Psoas muscle (tissue), 7 donors: ENCODE measurements at regions not wholly inside any gene's neighbourhood (a gene's known extent, or its start where the extent isn't known, plus 50 kb on each side); places are given as distances from the start of the nearest gene placed in this dataset.
"Not testable (repeated sequence)": the region's sequence is repeated elsewhere in the genome, so short reads cannot be mapped to it uniquely, and the experiment has no call there.

ENCODE experiments used
- ATAC-seq, 4 donors: fragments of 200-7000 bp; cut with Tn5 transposase; one replicate each; pipeline ENCODE4 v1.9.1; 2020; ENCODE audit warnings: moderate library complexity in 3 of 4, mild to moderate bottlenecking in 2 of 4
- DNase-seq, 2 donors: peaks; one replicate each; pipeline ENCODE4 v3.0.0-alpha.2; 2020
- H3K27ac ChIP-seq: fragments of 200-600 bp; one replicate; pipeline ENCODE4 v1.8.0; 2022
- H3K27me3 ChIP-seq, 3 donors: fragments of 200-600 bp in 1 of 3; one replicate each; pipeline versions ENCODE4 v1.6.1 to v1.8.0; 2013 to 2022; ENCODE audit warnings: low read length in 2 of 3, mild to moderate bottlenecking in 2 of 3, moderate library complexity in 1 of 3; ENCODE audit not compliant: insufficient read depth in 3 of 3
- H3K36me3 ChIP-seq, 2 donors: fragments of 200-600 bp in 1 of 2; one replicate each; pipeline versions ENCODE4 v1.6.1 to v1.8.0; 2013 to 2022; ENCODE audit warnings: low read depth in 1 of 2, mild to moderate bottlenecking in 1 of 2, moderate library complexity in 1 of 2; ENCODE audit not compliant: insufficient read depth in 1 of 2
- H3K4me1 ChIP-seq: fragments of 200-600 bp; one replicate; pipeline ENCODE4 v1.8.0; 2022
- H3K4me3 ChIP-seq: fragments of 200-600 bp; one replicate; pipeline ENCODE4 v1.8.0; 2022; ENCODE audit warnings: mild to moderate bottlenecking
- H3K9me3 ChIP-seq: fragments of 200-600 bp; one replicate; pipeline ENCODE4 v1.8.0; 2022
- WGBS, 3 donors: extraction: QIAGEN DNeasy Blood & Tissue Kit; methylation state at CpG; one replicate each; pipeline versions ENCODE4 v1.1.6 to v1.1.7; 2013; 5-methylcytosine and 5-hydroxymethylcytosine counted together
- intact Hi-C, 2 donors: fragments of 100-400 bp; cut with DNase I; formaldehyde crosslinking; loops; one replicate each; pipeline versions ENCODE4 v1.11.0 to v1.14.2; 2022
- TF ChIP-seq, protein P1 (sequence below): fragments of 200-600 bp; IDR thresholded peaks from one replicate; pipeline ENCODE4 v1.8.0; 2022; ENCODE audit warnings: antibody characterized with exemption
- donor health status: healthy with polysubstance abuse.
- donor health status: DM: no; HTN: no; CAD: no; lungs with moderate emphysema.
- donor health status: Bipolar disorder and iron deficiency.
- donor health status: healthy.
- donor health status: DM: yes; HTN: yes; CAD: no.
- donor health status: DM: no; HTN: no; CAD: no.
- donor health status: DM: yes; HTN: yes; CAD: no.

DNA sequence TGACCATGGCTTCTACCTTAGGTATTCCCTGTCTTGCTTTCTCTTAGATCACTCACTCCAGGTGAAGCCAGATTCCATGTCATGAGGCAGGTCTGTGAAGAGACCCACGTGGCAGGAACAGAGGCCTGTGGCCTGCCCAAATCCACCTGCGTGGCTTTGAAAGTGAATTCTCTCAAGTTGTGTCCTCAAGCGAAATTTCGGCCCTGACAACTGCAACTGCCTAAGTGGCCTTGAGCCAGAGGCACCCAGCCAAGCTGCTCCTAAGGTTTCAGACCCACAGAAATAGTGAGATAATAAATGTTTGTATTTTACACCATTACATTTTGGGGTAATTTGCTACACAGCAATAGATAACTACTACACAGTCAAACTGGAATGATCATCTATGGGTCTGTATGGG lies 497.9 kb downstream of the XYLT1 start:
- intact Hi-C loops: no loop called here
- DNase-seq (no peak), ATAC-seq (no peak)
- TF ChIP-seq, protein P1, sequence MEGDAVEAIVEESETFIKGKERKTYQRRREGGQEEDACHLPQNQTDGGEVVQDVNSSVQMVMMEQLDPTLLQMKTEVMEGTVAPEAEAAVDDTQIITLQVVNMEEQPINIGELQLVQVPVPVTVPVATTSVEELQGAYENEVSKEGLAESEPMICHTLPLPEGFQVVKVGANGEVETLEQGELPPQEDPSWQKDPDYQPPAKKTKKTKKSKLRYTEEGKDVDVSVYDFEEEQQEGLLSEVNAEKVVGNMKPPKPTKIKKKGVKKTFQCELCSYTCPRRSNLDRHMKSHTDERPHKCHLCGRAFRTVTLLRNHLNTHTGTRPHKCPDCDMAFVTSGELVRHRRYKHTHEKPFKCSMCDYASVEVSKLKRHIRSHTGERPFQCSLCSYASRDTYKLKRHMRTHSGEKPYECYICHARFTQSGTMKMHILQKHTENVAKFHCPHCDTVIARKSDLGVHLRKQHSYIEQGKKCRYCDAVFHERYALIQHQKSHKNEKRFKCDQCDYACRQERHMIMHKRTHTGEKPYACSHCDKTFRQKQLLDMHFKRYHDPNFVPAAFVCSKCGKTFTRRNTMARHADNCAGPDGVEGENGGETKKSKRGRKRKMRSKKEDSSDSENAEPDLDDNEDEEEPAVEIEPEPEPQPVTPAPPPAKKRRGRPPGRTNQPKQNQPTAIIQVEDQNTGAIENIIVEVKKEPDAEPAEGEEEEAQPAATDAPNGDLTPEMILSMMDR: no peak
- H3K27ac ChIP-seq: no peak overlapping the region
- no peaks in the 10 kb centered on the region for H3K4me1 ChIP-seq
- H3K36me3 ChIP-seq: no peaks in the 10 kb centered on the region
- no peak overlapping the region for H3K4me3 ChIP-seq
- 42 to 60% (median 47%) methylated on average over 4 of the region's 4 CpGs for WGBS, 3 donors
- peaks cover 0 to 2% (median 0%) of the 10 kb centered on the region in 3 donors for H3K27me3 ChIP-seq
- no peaks in the 10 kb centered on the region for H3K9me3 ChIP-seq

DNA sequence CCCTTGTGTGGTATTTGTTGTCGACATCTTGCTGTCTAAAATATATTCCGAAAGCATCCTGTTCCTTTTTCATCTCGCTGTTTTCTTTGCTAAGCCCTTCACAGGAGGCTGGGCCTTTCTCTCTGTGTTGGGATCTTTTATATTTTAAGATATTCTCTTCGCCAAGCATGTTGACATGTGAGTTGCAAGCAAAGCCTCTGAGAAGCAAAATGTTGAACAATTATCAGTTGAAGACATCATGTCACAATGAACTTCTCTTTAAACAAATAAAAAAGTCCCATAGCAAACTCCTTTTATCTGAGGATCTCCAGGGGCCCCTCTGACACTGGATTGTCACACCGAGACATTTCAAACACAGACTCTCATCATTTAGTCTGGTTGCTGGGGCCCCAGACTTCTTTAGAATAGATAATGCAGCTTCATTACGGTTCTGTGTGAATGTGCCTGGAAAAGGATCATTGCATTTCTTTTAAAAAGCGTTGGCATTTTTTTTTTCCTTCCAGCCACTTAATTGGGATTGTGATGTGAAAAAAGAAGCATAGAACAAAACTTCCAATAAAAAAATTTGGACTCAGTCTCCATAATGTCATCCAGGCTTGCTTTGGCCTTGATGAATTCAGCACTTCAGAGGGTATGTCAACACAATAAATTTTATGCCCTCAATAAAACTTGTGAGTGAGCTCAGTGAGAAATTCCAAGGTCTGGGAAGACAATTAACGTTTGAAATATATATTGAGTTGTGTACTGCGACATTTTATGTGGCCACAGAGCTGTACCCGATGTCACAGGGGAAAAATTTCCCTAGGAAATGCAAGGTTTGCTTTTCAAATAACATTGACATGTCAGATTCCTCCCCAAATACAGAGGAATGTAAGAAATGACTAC lies 496.8 kb downstream of the XYLT1 start:
- no peak overlapping the region for H3K4me3 ChIP-seq
- no peak for DNase-seq
- intact Hi-C loops: no loop called here
- TF ChIP-seq, protein P1: no peak
- no peak for ATAC-seq
- no peaks in the 10 kb centered on the region for H3K4me1 ChIP-seq
- H3K27ac ChIP-seq: no peak overlapping the region
- 40 to 48% (median 43%) methylated on average over 10 of the region's 10 CpGs for WGBS, 3 donors
- H3K9me3 ChIP-seq: no peaks in the 10 kb centered on the region
- H3K27me3 ChIP-seq: peaks cover 0 to 2% (median 0%) of the 10 kb centered on the region in 3 donors
- no peaks in the 10 kb centered on the region for H3K36me3 ChIP-seq

DNA sequence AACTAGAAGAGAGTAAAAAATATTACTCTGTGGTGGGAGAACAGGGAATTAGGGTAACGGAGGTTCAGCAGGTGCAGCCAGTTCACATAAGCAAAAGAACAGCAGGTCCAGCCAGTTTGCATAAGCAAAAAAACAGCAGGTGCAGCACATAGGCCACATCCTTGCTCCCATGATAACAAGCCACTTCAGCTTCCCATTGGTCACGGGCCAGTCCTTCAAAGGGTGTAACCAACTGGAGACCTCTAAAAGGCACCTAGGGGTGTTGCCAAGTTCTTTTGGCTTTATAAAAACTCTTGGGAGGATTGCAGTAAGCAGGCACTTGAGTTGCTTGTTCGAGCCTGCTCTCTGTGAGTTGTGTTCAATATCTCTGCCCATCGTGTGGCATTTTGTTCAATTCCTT lies 488.1 kb downstream of the XYLT1 start:
- DNase-seq (no peak), ATAC-seq (no peak)
- Histone ChIP-seq H3K9me3 (no peaks in the 10 kb centered on the region), H3K4me1 (no peaks in the 10 kb centered on the region), H3K27me3 (peaks cover 0 to 3% (median 0%) of the 10 kb centered on the region in 3 donors), H3K36me3 (no peaks in the 10 kb centered on the region), H3K4me3 (no peak overlapping the region), H3K27ac (no peak overlapping the region)
- WGBS, 3 donors: 73 to 87% (median 78%) methylated on average over 4 of the region's 4 CpGs
- TF ChIP-seq, protein P1: no peak
- intact Hi-C loops: no loop called here

DNA sequence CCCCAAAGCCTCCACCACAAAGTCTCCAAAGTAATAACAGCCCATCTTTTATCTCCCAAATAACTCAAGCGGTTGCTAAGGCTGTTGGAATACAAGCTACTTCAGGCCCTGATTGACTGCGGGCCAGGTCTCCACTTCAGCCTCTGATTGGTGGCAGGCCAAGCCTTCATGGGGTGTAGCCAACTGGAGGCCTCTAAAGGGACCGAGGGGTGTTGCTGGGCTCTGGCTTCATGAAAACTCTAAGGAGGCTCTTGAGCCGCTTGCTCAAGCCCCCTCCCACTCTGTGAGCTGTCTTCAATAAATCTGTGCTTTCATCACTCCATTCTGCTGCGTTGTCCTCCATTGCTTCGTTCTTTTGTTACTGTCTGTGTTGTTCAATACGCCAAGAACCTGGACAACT lies 487.2 kb downstream of the XYLT1 start:
- WGBS, 3 donors: 73 to 87% (median 83%) methylated on average over 7 of the region's 7 CpGs
- Histone ChIP-seq H3K4me3 (no peak overlapping the region), H3K27me3 (peaks cover 0 to 3% (median 0%) of the 10 kb centered on the region in 3 donors), H3K9me3 (no peaks in the 10 kb centered on the region), H3K27ac (no peak overlapping the region), H3K4me1 (no peaks in the 10 kb centered on the region), H3K36me3 (no peaks in the 10 kb centered on the region)
- ATAC-seq (no peak), DNase-seq (no peak)
- intact Hi-C loops: no loop called here
- TF ChIP-seq, protein P1: no peak

DNA sequence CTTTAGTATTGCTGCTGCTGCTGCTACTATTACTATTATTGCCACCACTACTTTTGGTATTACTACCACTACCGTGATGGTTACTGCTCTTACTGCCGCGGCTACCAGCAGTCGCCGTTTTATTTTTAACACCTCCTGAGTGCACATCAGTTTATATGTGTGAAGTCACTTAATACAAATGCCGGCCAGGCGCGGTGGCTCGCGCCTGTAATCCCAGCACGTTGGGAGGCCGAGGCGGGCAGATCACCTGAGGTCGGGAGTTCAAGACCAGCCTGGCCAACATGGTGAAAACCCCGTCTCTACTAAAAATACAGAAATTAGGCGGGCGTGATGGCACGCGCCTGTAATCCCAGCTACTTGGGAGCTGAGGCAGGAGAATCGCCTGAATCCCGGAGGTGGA lies 486.7 kb downstream of the XYLT1 start:
- H3K27me3 ChIP-seq, H3K9me3 ChIP-seq, H3K36me3 ChIP-seq, DNase-seq, H3K4me1 ChIP-seq, ATAC-seq, H3K4me3 ChIP-seq, intact Hi-C loops, H3K27ac ChIP-seq: not testable (repeated sequence)
- 92 to 95% (median 93%) methylated on average over 21 of the region's 21 CpGs for WGBS, 3 donors
